ENCODE measurements at regions not wholly inside any gene's neighbourhood (a gene's known extent, or its start where the extent isn't known, plus 50 kb on each side); places are given as distances from the start of the nearest gene placed in this dataset.

GRCh38 chr4:159770401-159770800, 667.5 kb downstream of the RAPGEF2 start:
- no peak overlapping the region for H3K4me3 ChIP-seq (replicated peaks in 1 of 4; ENCODE audit: control extremely low read depth in 1 of 4, insufficient read depth in 1 of 4, low read depth in 3 of 4, low read length in 4 of 4)

DNA sequence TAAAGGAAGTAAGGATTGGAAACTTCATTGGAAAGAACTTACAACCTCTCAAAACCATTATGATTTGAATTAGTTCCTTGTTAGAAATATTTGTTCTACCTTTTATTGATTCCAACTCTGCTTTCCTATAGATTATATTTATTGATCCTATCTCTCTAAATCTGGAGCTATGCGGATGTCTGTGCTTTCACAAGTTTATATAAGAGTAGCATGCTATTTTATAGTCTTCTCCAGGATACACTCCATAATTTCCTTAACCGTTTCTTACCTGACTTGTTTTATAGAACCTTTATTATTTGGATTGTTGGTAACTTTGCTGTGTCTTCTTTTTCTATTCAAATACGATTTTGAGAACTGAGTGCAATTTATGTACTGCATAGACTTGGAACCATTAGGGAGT, 668.1 kb downstream of the RAPGEF2 start:
- no peaks in the 10 kb centered on the region for H3K79me2 ChIP-seq (ENCODE audit: control insufficient read depth, insufficient read depth, low read length)

More at GRCh38 chr4:159770401-159770800, 667.5 kb downstream of the RAPGEF2 start:
- no peak for TF ChIP-seq EZH2 (IDR thresholded peaks at IDR 0.05; ENCODE audit: low read length, missing control alignments)
- TF ChIP-seq, protein P1, sequence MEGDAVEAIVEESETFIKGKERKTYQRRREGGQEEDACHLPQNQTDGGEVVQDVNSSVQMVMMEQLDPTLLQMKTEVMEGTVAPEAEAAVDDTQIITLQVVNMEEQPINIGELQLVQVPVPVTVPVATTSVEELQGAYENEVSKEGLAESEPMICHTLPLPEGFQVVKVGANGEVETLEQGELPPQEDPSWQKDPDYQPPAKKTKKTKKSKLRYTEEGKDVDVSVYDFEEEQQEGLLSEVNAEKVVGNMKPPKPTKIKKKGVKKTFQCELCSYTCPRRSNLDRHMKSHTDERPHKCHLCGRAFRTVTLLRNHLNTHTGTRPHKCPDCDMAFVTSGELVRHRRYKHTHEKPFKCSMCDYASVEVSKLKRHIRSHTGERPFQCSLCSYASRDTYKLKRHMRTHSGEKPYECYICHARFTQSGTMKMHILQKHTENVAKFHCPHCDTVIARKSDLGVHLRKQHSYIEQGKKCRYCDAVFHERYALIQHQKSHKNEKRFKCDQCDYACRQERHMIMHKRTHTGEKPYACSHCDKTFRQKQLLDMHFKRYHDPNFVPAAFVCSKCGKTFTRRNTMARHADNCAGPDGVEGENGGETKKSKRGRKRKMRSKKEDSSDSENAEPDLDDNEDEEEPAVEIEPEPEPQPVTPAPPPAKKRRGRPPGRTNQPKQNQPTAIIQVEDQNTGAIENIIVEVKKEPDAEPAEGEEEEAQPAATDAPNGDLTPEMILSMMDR (conservative IDR thresholded peaks at IDR 0.05 in 1 of 2, IDR thresholded peaks at IDR 0.05 in 1 of 2; ENCODE audit: low read depth in 1 of 2, low read length in 2 of 2), result no peak
- Histone ChIP-seq H3K9me3 (ENCODE audit: control insufficient read depth, insufficient read depth, low read depth, low read length) (no peaks in the 10 kb centered on the region), H2AFZ (ENCODE audit: low read length) (no peak overlapping the region), H4K20me1 (ENCODE audit: control insufficient read depth, extremely low read depth, insufficient read depth, low read length) (no peaks in the 10 kb centered on the region), H3K27me3 (ENCODE audit: control insufficient read depth, insufficient read depth, low read length) (no peaks in the 10 kb centered on the region), H3K9ac (ENCODE audit: insufficient read depth, low read length) (no peak overlapping the region), H3K27ac (ENCODE audit: insufficient read depth, low read length) (no peak overlapping the region), H3K4me2 (ENCODE audit: extremely low read depth, insufficient read depth, low read length) (no peak overlapping the region), H3K4me1 (ENCODE audit: control insufficient read depth, extremely low read depth, insufficient read depth, low read length) (no peaks in the 10 kb centered on the region), H3K79me2 (ENCODE audit: control insufficient read depth, insufficient read depth, low read length) (no peaks in the 10 kb centered on the region), H3K36me3 (ENCODE audit: control insufficient read depth, insufficient read depth, low read length) (no peaks in the 10 kb centered on the region)
- peak in 1 of 2 donors; percentile 1 for DNase-seq (ENCODE audit: low read depth in 2 of 2)

GRCh38 chr4:159776961-159777360, 674.1 kb downstream of the RAPGEF2 start:
- no peak for DNase-seq (ENCODE audit: low read depth in 2 of 2)
- no peak for TF ChIP-seq EZH2 (IDR thresholded peaks at IDR 0.05; ENCODE audit: low read length, missing control alignments)
- TF ChIP-seq, protein P1 (conservative IDR thresholded peaks at IDR 0.05 in 1 of 2, IDR thresholded peaks at IDR 0.05 in 1 of 2; ENCODE audit: low read depth in 1 of 2, low read length in 2 of 2), result no peak

More for the DNA sequence above, 668.1 kb downstream of the RAPGEF2 start:
- no peak for DNase-seq (ENCODE audit: low read depth in 2 of 2)
- no peaks in the 10 kb centered on the region for H4K20me1 ChIP-seq (ENCODE audit: control insufficient read depth, extremely low read depth, insufficient read depth, low read length)
- no peak overlapping the region for H2AFZ ChIP-seq (ENCODE audit: low read length)
- no peak for TF ChIP-seq EZH2 (IDR thresholded peaks at IDR 0.05; ENCODE audit: low read length, missing control alignments)
- TF ChIP-seq, protein P1 (conservative IDR thresholded peaks at IDR 0.05 in 1 of 2, IDR thresholded peaks at IDR 0.05 in 1 of 2; ENCODE audit: low read depth in 1 of 2, low read length in 2 of 2), result no peak
- no peaks in the 10 kb centered on the region for H3K4me1 ChIP-seq (ENCODE audit: control insufficient read depth, extremely low read depth, insufficient read depth, low read length)
- H3K36me3 ChIP-seq (ENCODE audit: control insufficient read depth, insufficient read depth, low read length), result no peaks in the 10 kb centered on the region
- H3K27ac ChIP-seq (ENCODE audit: insufficient read depth, low read length), result no peak overlapping the region
- H3K4me2 ChIP-seq (ENCODE audit: extremely low read depth, insufficient read depth, low read length), result no peak overlapping the region
- H3K4me3 ChIP-seq (replicated peaks in 1 of 4; ENCODE audit: control extremely low read depth in 1 of 4, insufficient read depth in 1 of 4, low read depth in 3 of 4, low read length in 4 of 4), result no peak overlapping the region
- H3K9ac ChIP-seq (ENCODE audit: insufficient read depth, low read length), result no peak overlapping the region
- no peaks in the 10 kb centered on the region for H3K9me3 ChIP-seq (ENCODE audit: control insufficient read depth, insufficient read depth, low read depth, low read length)
- no peaks in the 10 kb centered on the region for H3K27me3 ChIP-seq (ENCODE audit: control insufficient read depth, insufficient read depth, low read length)

More at GRCh38 chr4:159776961-159777360, 674.1 kb downstream of the RAPGEF2 start:
- no peak overlapping the region for H2AFZ ChIP-seq (ENCODE audit: low read length)
- no peaks in the 10 kb centered on the region for H3K36me3 ChIP-seq (ENCODE audit: control insufficient read depth, insufficient read depth, low read length)
- no peak overlapping the region for H3K4me2 ChIP-seq (ENCODE audit: extremely low read depth, insufficient read depth, low read length)
- H3K4me3 ChIP-seq (replicated peaks in 1 of 4; ENCODE audit: control extremely low read depth in 1 of 4, insufficient read depth in 1 of 4, low read depth in 3 of 4, low read length in 4 of 4), result no peak overlapping the region
- no peaks in the 10 kb centered on the region for H4K20me1 ChIP-seq (ENCODE audit: control insufficient read depth, extremely low read depth, insufficient read depth, low read length)
- no peaks in the 10 kb centered on the region for H3K9me3 ChIP-seq (ENCODE audit: control insufficient read depth, insufficient read depth, low read depth, low read length)
- H3K9ac ChIP-seq (ENCODE audit: insufficient read depth, low read length), result no peak overlapping the region
- H3K79me2 ChIP-seq (ENCODE audit: control insufficient read depth, insufficient read depth, low read length), result no peaks in the 10 kb centered on the region
- H3K4me1 ChIP-seq (ENCODE audit: control insufficient read depth, extremely low read depth, insufficient read depth, low read length), result no peaks in the 10 kb centered on the region
- H3K27ac ChIP-seq (ENCODE audit: insufficient read depth, low read length), result no peak overlapping the region
- H3K27me3 ChIP-seq (ENCODE audit: control insufficient read depth, insufficient read depth, low read length), result no peaks in the 10 kb centered on the region

Data from fibroblast of lung (primary cell).